ENCODE measurements at regions not wholly inside any gene's neighbourhood (a gene's known extent, or its start where the extent isn't known, plus 50 kb on each side); places are given as distances from the start of the nearest gene placed in this dataset.

GRCh38 chr18:54765636-54766375 lies 62.5 kb upstream of the RAB27B start:
- in situ Hi-C loops (cut with HindIII; ENCODE audit: low sequenced_read_pairs) = no loop called here

DNA sequence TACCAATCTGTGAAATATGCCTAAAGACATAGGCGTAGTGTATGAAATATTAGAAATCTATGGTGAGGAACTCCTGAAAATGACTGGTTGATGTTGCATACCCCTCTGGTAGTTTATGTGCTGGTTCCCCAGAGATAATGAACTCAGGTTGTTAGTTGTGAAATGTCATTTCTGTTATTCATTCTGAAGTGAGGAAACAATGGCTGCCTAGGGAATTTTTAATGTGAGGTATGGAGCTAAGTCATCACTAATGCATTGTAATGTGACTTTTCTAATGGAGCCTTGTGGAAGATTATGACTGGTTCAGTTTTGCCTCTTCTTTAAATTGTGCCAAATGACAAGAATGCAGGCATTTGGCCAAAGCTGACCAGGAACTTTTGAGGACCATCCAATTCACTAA lies 61.6 kb upstream of the RAB27B start:
- in situ Hi-C loops (cut with HindIII; ENCODE audit: low sequenced_read_pairs) = no loop called here

DNA sequence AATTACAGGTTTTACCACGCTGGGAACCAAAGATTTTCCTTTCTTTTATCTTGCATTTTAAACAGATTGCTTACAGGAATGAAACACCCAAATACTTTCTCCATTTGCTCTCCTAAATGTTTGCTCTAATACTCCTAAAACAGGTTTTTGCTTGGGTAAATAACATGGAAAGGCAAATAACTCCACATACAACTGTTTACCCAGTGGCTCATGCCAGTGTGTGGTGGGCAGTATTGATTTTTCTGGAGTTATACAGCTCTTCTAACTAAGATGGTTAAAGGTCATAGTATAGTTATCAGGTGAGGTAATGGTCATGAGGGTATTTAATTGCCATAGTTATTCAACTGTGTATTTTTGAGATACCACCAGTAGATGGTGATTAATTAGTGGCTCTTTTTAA lies 61.2 kb upstream of the RAB27B start:
- in situ Hi-C loops (cut with HindIII; ENCODE audit: low sequenced_read_pairs) = no loop called here

DNA sequence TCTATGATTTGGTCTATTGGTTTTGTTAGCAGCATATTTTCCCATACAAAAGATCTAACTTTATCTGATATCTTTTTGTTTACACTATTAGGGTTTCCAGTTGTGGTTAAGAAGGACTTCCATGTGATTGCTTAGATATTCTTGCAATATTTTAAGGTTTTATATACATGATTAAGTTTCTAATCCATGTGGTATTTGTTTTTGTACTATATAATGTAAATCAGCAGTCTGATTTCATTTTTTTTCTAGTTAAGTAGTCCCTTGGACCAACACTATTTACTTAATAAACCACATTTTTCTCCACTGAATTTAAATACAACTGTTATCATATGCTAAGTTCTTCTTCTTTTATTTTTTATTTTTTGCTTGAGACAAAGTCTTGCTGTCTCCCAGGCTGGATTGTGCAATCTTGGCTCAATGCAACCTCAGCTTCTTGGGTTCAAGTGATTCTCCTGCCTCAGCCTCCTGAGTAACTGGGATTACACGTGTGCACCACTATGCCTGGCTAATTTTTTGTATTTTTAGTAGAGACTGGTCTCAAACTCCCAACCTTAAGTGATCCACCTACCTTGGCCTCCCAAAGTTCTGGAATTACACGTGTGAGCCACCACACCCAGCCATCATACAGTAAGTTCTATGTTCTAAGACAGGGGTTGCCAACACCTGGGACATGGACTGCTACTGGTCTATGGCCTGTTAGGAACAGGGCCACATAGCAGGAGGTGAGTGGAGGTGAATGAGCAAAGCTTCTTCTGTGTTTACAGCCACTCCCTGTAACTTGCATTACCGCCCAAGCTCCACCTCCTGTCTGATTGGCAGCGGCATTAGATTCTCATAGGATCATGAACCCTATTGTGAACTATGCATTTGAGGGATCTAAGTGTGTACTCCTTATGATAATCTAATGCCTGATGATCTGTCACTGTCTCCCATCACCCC lies 58.5 kb upstream of the RAB27B start:
- in situ Hi-C loops (cut with HindIII; ENCODE audit: low sequenced_read_pairs) = no loop called here

GRCh38 chr18:54772056-54772455 lies 56.2 kb upstream of the RAB27B start:
- in situ Hi-C loops (cut with HindIII; ENCODE audit: low sequenced_read_pairs) = no loop called here

- in situ Hi-C loops (cut with HindIII; ENCODE audit: low sequenced_read_pairs) = no loop called here
Observed at GRCh38 chr18:54774423-54774822, 53.9 kb upstream of the RAB27B start.

DNA sequence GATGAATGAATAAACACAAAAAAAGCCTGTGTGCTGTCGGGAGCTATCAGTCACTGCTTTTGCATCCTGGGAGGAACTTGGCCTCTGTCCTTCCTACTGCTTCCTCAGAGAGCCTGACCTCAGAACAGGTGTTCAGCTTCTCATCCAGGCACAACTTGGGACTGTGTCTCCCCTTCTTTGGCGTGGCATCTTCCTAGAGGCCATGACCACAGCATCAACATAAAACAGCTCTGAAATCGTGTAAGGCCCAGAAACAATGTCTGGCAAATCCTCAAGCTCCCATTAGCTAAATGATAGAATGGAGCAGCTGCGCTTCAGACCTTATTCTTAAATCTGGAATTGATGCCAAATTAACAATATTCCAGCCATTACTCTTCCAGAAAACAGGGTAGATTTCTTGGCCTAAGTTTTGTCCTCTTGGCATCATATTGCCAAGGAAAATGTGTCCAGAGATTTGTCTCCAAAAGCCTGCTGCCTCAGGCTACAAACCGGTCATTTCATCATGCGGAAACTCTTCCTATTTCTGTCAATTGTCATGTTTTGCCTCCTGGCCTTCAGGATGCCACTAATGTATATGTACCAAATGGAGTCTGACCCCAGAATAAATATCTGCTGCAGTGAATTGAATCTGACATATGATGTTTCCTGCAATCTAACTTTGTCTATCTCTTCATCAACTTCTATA lies 53.2 kb upstream of the RAB27B start:
- in situ Hi-C loops (cut with HindIII; ENCODE audit: low sequenced_read_pairs) = no loop called here

DNA sequence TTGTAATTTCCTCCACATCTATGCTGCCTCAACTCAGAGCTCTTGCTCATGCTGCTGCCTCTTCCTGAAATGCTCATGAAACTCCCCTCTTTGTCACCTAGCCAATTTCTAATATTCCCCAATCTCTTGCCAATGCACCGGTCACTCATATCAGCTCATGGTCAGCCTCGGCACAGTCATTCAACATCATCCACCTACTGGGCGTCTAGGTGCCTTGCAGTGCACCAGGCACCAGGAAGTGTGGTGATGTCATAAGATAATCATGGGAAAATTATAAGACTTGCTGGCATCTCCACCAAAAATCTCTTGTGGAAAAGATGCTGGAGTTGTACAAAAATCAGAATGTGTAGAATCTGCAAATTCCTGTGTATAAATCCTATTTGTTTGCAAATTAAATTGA lies 52.6 kb upstream of the RAB27B start:
- in situ Hi-C loops (cut with HindIII; ENCODE audit: low sequenced_read_pairs) = no loop called here

DNA sequence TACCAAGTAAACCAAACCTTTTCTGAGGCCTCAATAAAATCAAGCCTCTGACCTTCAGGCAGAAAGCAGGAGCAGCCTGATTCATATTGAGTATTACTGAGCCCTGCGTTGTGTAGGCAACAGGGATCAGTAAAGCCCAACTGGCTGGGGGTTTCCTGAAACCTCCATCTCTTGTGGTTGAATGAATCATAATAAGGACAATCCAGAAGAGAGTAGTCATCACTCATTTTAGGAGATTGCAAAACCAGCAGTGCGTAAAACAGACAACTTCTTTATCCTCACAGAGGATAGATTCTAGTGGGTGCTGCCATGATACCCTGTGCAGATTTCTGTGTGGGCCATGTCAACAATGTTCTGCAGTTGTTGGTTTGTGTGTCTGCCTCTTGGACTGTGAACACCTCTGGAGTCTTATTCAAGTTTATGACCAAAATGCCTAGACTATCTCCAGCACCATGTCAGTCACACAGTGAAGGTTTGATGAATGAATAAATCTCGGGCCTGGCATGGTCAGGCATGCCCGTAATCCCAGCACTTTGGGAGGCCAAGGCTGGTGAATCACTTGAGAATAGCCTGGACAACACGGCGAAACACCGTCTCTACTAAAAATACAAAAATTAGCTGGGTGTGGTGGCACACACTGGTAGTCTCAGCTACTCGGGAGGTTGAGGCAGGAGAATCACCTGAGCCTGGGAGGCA lies 51.8 kb upstream of the RAB27B start:
- in situ Hi-C loops (cut with HindIII; ENCODE audit: low sequenced_read_pairs) = no loop called here

DNA sequence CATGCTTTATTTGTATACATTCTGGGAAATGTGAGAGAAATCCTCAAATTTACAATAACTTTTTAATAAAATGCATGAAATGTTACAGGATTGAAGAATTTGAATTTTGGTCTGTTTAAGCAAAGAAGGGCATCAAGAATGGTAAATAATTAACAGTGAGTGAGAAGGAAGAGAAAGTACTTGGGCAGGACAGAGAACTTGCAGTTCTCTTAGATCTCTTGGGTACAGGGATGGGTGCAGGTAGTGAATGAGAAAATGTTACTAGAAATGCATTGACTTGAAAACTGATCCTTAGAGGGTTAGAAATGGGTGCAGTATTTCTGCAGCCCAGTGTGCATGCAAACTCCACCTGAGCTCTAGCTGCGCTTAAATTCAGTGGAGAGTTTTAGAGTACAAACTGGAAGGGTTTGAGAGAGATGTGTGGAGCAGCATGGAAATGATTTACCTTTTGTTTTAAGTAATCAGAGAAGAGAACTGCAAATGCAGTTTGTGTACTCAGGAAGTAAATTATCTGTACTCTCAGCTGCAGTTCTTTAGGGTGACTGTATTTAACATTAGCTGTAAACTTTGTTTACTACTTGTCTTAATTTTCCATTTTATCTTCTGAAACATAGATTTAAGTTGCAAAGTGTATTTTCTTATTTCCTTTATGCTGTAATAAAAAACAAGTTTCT lies 51.0 kb upstream of the RAB27B start:
- in situ Hi-C loops (cut with HindIII; ENCODE audit: low sequenced_read_pairs) = no loop called here

DNA sequence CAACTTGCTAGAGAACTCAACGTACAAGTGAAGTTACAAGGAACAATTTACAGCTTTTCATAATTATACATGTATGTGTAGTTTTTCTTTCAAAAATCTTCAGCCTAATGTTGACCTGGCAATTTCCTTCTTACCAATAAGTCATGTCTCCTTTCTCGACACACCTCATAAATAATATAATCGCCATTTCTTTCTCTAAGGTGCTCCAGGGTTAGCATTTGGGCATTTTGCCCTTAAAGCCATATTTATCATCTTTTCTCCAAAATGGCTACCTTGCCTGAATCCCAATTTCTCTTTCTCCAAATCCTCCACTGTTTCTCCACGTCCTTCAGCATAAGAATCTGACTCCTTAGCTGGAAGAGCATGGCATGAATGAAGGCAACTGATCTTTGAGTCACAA lies 50.3 kb upstream of the RAB27B start:
- in situ Hi-C loops (cut with HindIII; ENCODE audit: low sequenced_read_pairs) = no loop called here
